GM12872 (cell line): ENCODE measurements at regions not wholly inside any gene's neighbourhood (a gene's known extent, or its start where the extent isn't known, plus 50 kb on each side); places are given as distances from the start of the nearest gene placed in this dataset.

Source experiments
- CTCF ChIP-seq: IDR thresholded peaks from 3 replicates; pipeline ENCODE4 v1.5.1; 2011; ENCODE audit warnings: low read depth, mild to moderate bottlenecking, low read length, moderate library complexity; ENCODE audit not compliant: insufficient read depth

DNA sequence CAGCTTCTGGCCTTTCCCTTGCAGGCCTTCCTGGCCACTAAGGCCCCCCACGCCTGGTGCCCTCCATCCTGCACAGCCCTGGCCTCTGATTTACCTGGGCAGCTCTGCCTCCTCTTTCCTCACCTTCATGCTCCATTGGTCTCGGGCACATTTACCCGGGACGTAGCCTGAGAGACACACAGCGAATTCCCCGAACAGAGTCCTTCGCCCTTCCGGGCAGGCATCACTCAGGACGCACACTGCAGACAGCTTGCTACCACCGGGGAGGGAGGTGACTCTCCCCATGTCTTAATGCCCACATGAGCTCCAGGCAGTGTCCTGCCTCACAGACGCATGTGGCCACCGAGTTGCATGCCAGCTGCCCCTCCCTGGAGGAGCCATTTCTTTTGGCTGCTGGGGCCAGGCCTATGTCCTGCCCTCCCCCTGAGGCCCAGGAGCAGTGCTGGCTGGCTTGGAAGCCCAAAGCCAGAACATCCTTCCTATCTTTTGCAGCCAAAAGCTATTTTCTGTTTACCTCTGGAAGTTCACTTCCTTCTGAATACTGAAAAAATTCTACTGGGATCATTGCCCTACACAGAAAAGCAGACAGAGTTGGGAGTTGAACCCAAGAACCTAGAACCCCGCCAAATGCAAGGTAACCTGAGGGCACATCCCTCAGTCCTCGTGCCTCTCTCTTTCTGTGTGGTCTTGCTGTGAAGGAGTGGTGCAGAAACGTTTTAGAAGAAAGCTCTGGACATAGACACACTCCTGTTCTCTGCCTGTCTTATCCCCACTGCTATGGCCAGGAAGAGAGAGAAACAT is 209.5 kb downstream of the TOMM20 start:
- no peak for TF ChIP-seq CTCF

- TF ChIP-seq CTCF: no peak
Measured at GRCh38 chr1:234918181-234918841, 210.3 kb downstream of the TOMM20 start.

- no peak for TF ChIP-seq CTCF
Measured at GRCh38 chr1:234917495-234918180, 211.0 kb downstream of the TOMM20 start.

GRCh38 chr1:234916840-234917239 is 211.8 kb downstream of the TOMM20 start:
- TF ChIP-seq CTCF: no peak

- TF ChIP-seq CTCF: no peak
Measured at GRCh38 chr1:234915924-234916675, 212.5 kb downstream of the TOMM20 start.

DNA sequence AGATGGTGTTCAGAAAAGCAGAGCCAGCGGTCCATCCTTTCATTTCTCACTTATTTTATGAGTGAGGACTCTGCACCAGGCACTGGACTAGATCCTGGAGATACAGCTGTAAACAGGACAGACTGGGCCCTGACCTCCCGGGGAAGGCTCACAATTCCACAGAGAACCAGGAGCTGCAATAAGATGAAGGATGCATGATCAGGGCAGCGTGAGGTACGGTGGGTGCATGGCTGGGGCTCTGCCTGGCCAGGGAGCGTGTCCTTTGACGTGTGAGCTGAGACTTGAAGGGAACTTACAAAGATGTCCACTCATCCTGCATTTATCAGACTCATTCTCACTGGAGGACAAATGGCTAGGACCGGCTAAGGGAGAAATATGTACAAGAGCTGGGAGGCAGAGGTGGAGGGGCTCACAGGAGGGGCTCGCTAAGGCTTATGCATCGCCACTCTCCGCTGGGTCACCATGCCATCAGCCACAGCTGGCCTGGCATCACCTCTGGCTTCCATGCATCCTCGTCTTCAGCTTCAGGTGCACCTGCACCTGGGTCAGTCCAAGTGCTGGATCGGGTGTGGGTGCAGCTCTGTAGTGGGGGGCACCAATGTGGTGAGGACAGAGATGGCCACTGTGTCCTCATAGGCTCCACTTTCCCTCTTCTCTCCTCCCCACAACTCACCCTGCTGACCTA is 213.9 kb downstream of the TOMM20 start:
- no peak for TF ChIP-seq CTCF
